ENCODE measurements at regions not wholly inside any gene's neighbourhood (a gene's known extent, or its start where the extent isn't known, plus 50 kb on each side); places are given as distances from the start of the nearest gene placed in this dataset.
"Not testable (repeated sequence)": the region's sequence is repeated elsewhere in the genome, so short reads cannot be mapped to it uniquely, and the experiment has no call there.

- ChIA-PET POLR2A (no interaction called here), CTCF (no interaction called here)
Observed at GRCh38 chr7:42689626-42690025, 222.2 kb downstream of the C7orf25 start.

DNA sequence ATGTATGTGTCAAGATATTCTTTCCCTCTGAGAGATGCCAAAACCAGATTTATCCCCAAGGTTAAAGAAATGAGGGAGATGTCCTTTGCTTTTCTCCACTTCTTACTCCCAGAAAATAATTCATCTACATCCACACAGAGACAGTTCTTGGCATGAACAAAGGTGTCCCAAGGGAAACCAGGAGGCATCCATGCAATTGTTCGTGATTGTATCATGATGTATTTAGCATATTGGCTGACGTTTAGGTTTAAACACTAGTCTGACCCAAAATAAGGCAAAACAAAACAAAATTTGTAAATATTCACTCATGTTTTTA, 223.9 kb downstream of the C7orf25 start:
- ChIA-PET POLR2A (no interaction called here), CTCF (no interaction called here)

- ChIA-PET CTCF (no interaction called here), POLR2A (no interaction called here)
Observed at GRCh38 chr7:42687211-42688055, 224.4 kb downstream of the C7orf25 start.

GRCh38 chr7:42686594-42687156, 225.2 kb downstream of the C7orf25 start:
- CTCF ChIA-PET: no interaction called here
- POLR2A ChIA-PET: no interaction called here

- POLR2A ChIA-PET: no interaction called here
Observed at GRCh38 chr7:42685911-42686310, 226.0 kb downstream of the C7orf25 start.

DNA sequence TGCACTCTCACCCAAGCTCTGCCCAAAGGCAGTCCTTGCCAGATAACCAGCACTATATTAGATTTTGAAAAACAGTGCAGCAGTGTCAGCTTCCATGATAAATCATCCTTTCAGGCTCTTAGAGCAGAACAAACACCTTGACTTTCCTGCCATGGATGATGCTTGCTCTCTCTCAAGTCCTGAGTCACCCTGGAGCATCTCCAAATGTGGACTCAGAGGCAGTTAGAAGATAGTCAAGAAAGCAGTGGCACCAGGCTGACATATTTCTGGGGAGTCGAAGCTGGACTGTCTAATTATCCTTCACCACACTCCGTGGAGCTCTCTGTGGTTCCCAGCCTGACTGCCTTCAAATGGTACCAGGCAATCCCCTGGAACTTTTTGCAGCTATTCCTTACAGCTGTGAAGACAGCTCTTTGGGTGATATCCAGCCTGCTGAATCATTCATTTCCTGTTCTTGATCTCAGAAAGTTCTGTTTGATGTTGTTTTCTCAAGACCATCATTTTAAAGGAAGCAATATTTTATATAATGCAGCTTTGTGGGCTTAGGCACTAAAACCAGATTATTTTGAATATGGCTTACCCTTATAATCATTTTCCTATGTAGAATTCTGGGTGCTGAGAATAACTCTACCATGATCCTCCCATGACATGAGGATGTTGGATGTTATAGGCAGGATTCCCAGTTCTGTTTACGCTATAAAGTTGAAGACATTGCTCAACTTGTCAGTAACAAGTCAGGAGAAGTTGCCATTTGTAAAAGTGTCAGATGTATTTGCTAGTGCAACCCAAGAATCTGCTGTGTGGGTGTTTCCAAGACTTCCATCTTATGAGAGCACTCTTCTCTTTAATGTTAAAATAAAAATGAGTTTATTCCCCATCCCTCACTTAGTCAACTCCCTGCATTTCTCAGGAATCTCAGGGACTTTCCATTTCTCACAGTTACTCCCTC, 233.8 kb downstream of the C7orf25 start:
- POLR2A ChIA-PET: no interaction called here
- CTCF ChIA-PET: no interaction called here

More at GRCh38 chr7:42685911-42686310, 226.0 kb downstream of the C7orf25 start:
- CTCF ChIA-PET: no interaction called here

GRCh38 chr7:42674541-42674940, 237.3 kb downstream of the C7orf25 start:
- ChIA-PET POLR2A (no interaction called here), CTCF (no interaction called here)

GRCh38 chr7:42673951-42674350, 237.9 kb downstream of the C7orf25 start:
- ChIA-PET POLR2A (no interaction called here), CTCF (no interaction called here)

DNA sequence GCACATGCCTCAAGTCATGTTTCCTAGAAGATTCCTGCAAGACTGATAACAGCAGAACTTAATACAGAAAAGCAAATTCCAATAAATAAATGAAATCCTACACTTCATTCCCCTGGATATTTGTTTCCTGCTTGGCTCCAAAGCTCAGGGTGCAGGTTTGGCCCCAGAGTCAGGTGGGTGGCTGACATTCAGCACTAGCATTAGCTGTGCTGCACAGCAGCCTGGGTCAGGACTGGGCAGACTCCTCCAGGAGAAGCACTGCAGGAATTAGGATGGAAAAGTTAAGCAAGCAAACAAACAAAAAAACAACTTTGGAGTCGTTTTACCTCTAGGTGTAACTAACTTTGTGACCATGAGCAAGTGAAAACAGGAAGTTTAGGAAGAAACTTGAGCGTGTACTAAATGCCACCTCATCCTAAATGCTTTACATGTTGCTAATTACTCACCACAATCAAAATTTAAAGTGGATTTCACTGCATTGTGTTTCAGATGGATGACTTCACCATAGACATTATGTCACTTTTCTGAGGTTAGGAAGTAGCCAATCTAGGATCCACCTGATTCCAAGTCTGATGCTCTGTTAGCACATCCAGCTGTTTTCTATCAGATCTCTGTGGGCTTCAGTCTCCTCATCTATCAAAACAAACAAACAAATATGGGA, 239.4 kb downstream of the C7orf25 start:
- POLR2A ChIA-PET: no interaction called here
- CTCF ChIA-PET: no interaction called here

GRCh38 chr7:42671627-42672026, 240.2 kb downstream of the C7orf25 start:
- CTCF ChIA-PET: no interaction called here
- POLR2A ChIA-PET: no interaction called here

DNA sequence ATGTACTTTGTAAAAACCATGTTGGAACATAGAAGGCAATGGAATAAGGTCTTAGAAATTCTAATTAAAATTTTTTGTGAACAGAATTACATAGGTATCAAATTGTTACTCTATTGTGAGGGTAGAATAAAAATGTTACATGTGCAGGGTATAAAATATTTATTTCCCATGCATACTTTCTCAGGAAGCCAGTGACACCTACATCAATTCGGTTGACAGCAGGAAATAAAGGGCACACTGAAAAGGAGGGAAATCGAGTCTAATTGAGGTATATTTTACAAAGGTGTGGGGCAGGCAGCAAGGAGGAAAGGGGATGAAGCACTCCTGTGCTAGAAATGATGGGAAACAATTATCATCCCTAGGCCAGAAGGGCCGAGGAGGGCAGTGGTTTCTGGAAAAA, 244.9 kb downstream of the C7orf25 start:
- CTCF ChIA-PET: no interaction called here
- POLR2A ChIA-PET: no interaction called here

DNA sequence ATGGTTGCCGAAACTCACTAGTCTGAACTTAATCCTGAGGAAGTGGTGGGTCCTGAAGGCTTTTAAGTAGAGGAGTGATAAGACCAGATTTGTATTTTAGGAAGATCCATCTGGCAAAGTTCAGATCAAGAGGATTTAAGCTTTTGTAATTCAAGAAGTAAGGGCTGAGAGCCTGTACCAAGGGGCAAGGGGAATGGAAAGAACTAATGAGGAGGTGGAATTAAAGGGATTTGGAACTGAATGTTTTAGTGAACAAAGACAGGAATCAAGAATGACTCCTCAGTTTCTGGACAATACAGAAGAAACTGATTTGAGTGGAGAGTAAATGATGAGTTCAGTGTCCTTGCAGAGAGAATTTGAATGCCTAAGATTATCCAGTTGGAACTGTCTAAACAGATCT, 249.0 kb downstream of the C7orf25 start:
- ChIA-PET POLR2A (no interaction called here), CTCF (no interaction called here)

DNA sequence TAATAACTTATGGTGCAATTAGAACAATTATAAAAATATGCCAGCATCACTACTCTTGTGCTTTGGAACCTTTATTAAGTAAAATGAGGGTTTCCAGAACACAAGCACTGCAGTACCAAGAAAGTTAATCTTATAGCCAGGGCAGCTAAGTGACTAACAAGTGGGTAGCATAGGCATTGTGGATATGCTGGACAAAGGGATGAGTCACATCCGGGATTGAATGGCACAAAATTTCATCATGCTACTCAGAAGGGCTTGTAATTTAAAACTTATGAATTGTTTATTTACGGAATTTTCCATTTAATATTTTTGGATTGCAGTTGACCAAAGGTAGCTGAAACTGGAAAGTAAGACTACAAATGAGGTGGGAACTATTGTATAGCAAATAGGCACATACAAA, 250.6 kb downstream of the C7orf25 start:
- ChIA-PET CTCF (no interaction called here), POLR2A (no interaction called here)

- ChIA-PET POLR2A (no interaction called here), CTCF (no interaction called here)
Observed at GRCh38 chr7:42650701-42651100, 261.2 kb downstream of the C7orf25 start.

- ChIA-PET CTCF (no interaction called here), POLR2A (no interaction called here)
Observed at GRCh38 chr7:42650171-42650570, 261.7 kb downstream of the C7orf25 start.

DNA sequence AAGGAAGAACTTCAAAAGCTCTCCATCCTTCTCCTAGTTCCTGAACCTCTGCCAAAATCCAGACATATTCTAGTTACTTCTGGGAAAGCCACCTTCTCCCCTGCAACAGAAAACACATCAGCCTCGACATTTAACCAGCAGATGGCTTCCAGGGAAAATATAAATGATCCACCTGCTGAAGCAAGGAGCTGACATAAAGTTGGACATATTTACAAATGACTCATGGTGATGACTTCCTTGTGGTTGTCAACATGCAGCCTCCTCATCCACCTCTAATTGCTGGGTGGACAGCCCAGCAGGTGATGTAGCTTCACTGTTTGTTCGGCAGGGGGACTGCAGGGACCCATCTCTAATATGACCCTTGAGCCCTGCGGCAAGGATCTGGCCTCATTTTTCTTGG, 266.0 kb downstream of the C7orf25 start:
- CTCF ChIA-PET: no interaction called here
- POLR2A ChIA-PET: no interaction called here

DNA sequence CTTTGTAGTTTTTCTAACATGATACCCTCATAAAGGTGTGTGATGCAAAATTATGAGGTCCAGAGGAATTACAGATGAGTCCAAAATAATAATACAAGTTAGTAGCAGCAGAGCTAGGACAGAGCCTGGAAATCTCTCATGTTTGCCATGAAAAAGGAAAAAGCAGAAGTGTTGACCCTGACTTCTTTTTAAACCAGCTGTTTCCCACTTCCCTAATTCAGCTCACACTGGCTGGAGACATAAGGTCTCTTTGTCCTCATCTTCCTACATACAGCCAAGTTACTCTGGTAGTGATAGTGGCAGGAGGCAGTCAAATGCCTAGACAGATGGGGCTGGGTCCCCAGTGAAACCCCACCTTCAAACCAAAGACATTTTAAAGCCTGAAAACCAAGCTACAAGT, 269.2 kb downstream of the C7orf25 start:
- ChIA-PET POLR2A (no interaction called here), CTCF (no interaction called here)

DNA sequence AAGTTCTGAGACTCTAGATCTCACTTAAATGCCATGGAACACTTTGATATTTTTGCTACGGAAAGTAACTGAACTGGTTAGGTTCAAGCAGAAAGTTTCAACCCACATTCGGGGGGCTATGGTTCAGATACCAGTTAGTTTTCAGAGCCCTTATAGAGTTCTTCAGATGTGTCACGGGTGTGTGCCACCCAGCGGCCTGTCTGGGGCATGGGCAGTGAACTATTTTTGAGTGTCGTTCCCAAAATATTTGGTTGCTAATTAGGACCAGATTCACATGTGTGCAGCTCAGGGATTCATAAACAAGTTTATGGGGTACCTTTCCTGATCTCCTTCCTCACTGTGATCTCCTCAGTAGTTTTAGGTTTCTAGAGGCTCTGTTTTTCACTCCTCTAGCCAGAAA, 271.9 kb downstream of the C7orf25 start:
- ChIA-PET CTCF (no interaction called here), POLR2A (no interaction called here)

DNA sequence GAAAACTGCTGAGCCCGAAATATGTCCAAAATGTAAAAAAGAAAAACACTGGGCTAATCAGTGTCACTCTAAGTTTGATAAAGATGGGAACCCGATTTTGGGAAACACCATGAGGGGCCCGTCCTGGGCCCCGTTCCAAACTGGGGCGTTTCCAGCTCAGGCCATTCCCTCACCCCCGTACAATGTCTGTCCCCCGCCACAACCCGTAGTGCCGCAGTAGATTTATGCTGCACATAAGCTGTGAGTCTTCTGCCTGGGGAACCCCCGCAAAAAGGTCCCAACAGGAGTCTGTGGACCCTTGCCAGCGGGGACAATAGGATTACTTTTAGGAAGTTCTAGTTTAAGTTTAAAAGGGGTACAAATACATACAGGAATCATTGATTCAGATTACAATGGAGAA, 275.5 kb downstream of the C7orf25 start:
- POLR2A ChIA-PET: not testable (repeated sequence)

GRCh38 chr7:42628054-42628453, 283.8 kb downstream of the C7orf25 start:
- ChIA-PET CTCF (no interaction called here), POLR2A (no interaction called here)

More for the DNA sequence above, 275.5 kb downstream of the C7orf25 start:
- CTCF ChIA-PET: not testable (repeated sequence)

DNA sequence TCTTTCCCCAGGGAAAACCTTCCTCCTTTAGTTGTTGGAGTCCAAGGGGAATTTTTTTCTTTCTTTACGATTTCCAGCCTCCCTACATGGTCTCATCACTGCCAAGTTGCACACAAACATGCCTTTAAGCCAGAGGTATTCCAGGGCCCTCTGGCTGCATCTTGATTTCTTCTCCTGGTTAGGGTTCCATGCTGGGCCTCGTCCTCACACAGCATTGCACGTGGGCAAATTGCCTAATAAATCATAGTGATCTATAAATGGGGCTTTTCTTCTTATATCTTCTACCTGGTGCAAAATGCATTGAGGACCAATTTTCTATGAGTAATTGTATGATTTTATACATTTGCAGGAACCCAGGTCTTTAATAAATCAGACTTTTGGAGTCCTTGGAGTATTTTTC, 284.2 kb downstream of the C7orf25 start:
- CTCF ChIA-PET: no interaction called here
- POLR2A ChIA-PET: no interaction called here

All from activated CD8-positive, alpha-beta memory T cell treated with anti-CD3 and anti-CD28 coated beads for 36 hours (primary cell).